Natural killer cell (primary cell): ENCODE measurements at regions not wholly inside any gene's neighbourhood (a gene's known extent, or its start where the extent isn't known, plus 50 kb on each side); places are given as distances from the start of the nearest gene placed in this dataset.

ENCODE experiments used
- ATAC-seq, 3 donors: fragments of 150-1000 bp in 2 of 3; fragments of 200-7000 bp in 1 of 3; cut with Tn5 transposase; 1 replicate in 1 of 3; 2 replicates in 2 of 3; pipeline ENCODE4 v1.10.0; 2021; ENCODE audit warnings: mild to moderate bottlenecking in 2 of 3, moderate library complexity in 2 of 3
- DNase-seq, 2 donors: peaks; one replicate each; pipeline versions ENCODE4 v3.0.0 to v3.0.0-alpha.2; 2013 to 2021; ENCODE audit warnings: mixed read lengths in 1 of 2
- H3K27ac ChIP-seq: one replicate; pipeline ENCODE4 v1.5.1; 2013; ENCODE audit warnings: mild to moderate bottlenecking, low read length
- H3K27me3 ChIP-seq: one replicate; pipeline ENCODE4 v1.6.1; 2013; ENCODE audit warnings: low read length; ENCODE audit not compliant: control insufficient read depth, insufficient read depth
- H3K36me3 ChIP-seq: one replicate; pipeline ENCODE4 v1.6.1; 2013; ENCODE audit warnings: low read length; ENCODE audit not compliant: control insufficient read depth, insufficient read depth
- H3K4me1 ChIP-seq: one replicate; pipeline ENCODE4 v1.6.1; 2013; ENCODE audit warnings: low read length; ENCODE audit not compliant: control insufficient read depth, insufficient read depth
- H3K4me3 ChIP-seq: one replicate; pipeline ENCODE4 v1.5.1; 2013; ENCODE audit warnings: low read length
- H3K9me3 ChIP-seq: one replicate; pipeline ENCODE4 v1.6.1; 2013; ENCODE audit warnings: low read length; ENCODE audit not compliant: control insufficient read depth, insufficient read depth
- H3K27ac Mint-ChIP-seq, 2 donors: one replicate each; pipeline ENCODE4 v1.8.0; 2022; ENCODE audit warnings: mild to moderate bottlenecking in 2 of 2, mixed read lengths in 2 of 2, moderate library complexity in 1 of 2
- H3K27me3 Mint-ChIP-seq, 2 donors: one replicate each; pipeline ENCODE4 v1.8.0; 2022; ENCODE audit warnings: low read depth in 2 of 2, mixed read lengths in 2 of 2
- H3K36me3 Mint-ChIP-seq: one replicate; pipeline ENCODE4 v1.8.0; 2022; ENCODE audit warnings: mixed read lengths
- H3K4me1 Mint-ChIP-seq, 2 donors: one replicate each; pipeline ENCODE4 v1.8.0; 2022; ENCODE audit warnings: mixed read lengths in 2 of 2
- H3K4me3 Mint-ChIP-seq: one replicate; pipeline ENCODE4 v1.8.0; 2022; ENCODE audit warnings: mild to moderate bottlenecking, moderate library complexity, mixed read lengths
- H3K9me3 Mint-ChIP-seq, 2 donors: one replicate each; pipeline ENCODE4 v1.8.0; 2022; ENCODE audit warnings: mixed read lengths in 2 of 2
- CTCF ChIP-seq: fragments of 200-600 bp; IDR thresholded peaks from one replicate; pipeline ENCODE4 v1.8.0; 2022; ENCODE audit warnings: antibody characterized with exemption
- WGBS: methylation state at CpG from one replicate; pipeline ENCODE4 v1.1.7; 2013; ENCODE audit warnings: missing lambda C conversion rate; ENCODE audit not compliant: insufficient coverage; 5-methylcytosine and 5-hydroxymethylcytosine counted together
- intact Hi-C: fragments of 100-400 bp; cut with micrococcal nuclease; formaldehyde crosslinking; loops from one replicate; pipeline ENCODE4 v1.14.2; 2022

DNA sequence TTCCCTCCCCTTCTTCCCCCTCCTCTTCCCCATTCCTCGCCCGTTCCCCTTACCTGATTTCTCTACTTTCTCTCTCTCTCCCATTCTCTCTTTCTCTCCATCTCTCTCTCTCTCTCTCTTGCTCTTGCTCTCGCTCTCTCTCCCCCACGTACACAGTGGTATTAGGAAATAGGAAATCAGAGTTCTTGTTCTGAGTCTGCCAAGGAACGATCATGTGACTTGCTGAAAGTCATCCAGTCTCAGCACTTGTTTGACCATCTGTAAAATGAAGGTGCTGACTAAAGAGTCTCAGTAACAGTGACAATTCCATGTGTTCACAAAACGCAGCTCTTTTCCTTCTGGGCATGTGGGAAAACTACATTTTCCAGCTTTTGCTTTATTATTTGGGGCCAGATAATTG, 445.0 kb upstream of the TGFBR2 start:
- H3K27me3 ChIP-seq: no peaks in the 10 kb centered on the region
- H3K4me3 ChIP-seq: no peak overlapping the region
- no peak for DNase-seq
- 45% methylated on average over 5 of the region's 6 CpGs for WGBS
- H3K36me3 ChIP-seq: no peaks in the 10 kb centered on the region
- peaks cover 2 to 3% of the 10 kb centered on the region in 2 donors for H3K9me3 Mint-ChIP-seq
- H3K27me3 Mint-ChIP-seq: peaks cover 2 to 14% of the 10 kb centered on the region in 2 donors
- H3K4me3 Mint-ChIP-seq: no peak overlapping the region
- intact Hi-C loops: no loop called here
- no peaks in the 10 kb centered on the region for H3K9me3 ChIP-seq
- H3K36me3 Mint-ChIP-seq: peaks cover 6% of the 10 kb centered on the region
- H3K27ac Mint-ChIP-seq: no peak overlapping the region
- no peaks in the 10 kb centered on the region for H3K4me1 ChIP-seq
- no peak for TF ChIP-seq CTCF
- no peaks in the 10 kb centered on the region for H3K4me1 Mint-ChIP-seq
- no peak for ATAC-seq
- H3K27ac ChIP-seq: no peak overlapping the region

GRCh38 chr3:30162579-30162978, 443.8 kb upstream of the TGFBR2 start:
- H3K27me3 ChIP-seq: no peaks in the 10 kb centered on the region
- no peak for ATAC-seq
- no peak overlapping the region for H3K4me3 Mint-ChIP-seq
- TF ChIP-seq CTCF: no peak
- H3K27me3 Mint-ChIP-seq: peaks cover 2 to 14% of the 10 kb centered on the region in 2 donors
- no peaks in the 10 kb centered on the region for H3K4me1 ChIP-seq
- H3K9me3 Mint-ChIP-seq: peaks cover 2 to 3% of the 10 kb centered on the region in 2 donors
- 86% methylated on average over 1 of the region's 3 CpGs for WGBS
- H3K4me1 Mint-ChIP-seq: no peaks in the 10 kb centered on the region
- H3K9me3 ChIP-seq: no peaks in the 10 kb centered on the region
- peaks cover 6% of the 10 kb centered on the region for H3K36me3 Mint-ChIP-seq
- no peak overlapping the region for H3K27ac Mint-ChIP-seq
- no peak overlapping the region for H3K4me3 ChIP-seq
- H3K27ac ChIP-seq: no peak overlapping the region
- DNase-seq: no peak
- H3K36me3 ChIP-seq: no peaks in the 10 kb centered on the region
- intact Hi-C loops: no loop called here

GRCh38 chr3:30166535-30166934, 439.9 kb upstream of the TGFBR2 start:
- WGBS: 92% methylated on average over 3 of the region's 4 CpGs

More at GRCh38 chr3:30166535-30166934, 439.9 kb upstream of the TGFBR2 start:
- Histone ChIP-seq H3K9me3 (no peaks in the 10 kb centered on the region), H3K36me3 (no peaks in the 10 kb centered on the region), H3K4me3 (no peak overlapping the region), H3K27me3 (no peaks in the 10 kb centered on the region), H3K4me1 (no peaks in the 10 kb centered on the region), H3K27ac (no peak overlapping the region)
- TF ChIP-seq CTCF: no peak
- Mint-ChIP-seq H3K27me3 (peaks cover 2 to 13% of the 10 kb centered on the region in 2 donors), H3K36me3 (peaks cover 6% of the 10 kb centered on the region), H3K4me1 (no peaks in the 10 kb centered on the region), H3K4me3 (no peak overlapping the region), H3K9me3 (peaks cover 2 to 3% of the 10 kb centered on the region in 2 donors), H3K27ac (no peak overlapping the region)
- no peak for ATAC-seq
- intact Hi-C loops: no loop called here
- no peak for DNase-seq
